ENCODE measurements at regions not wholly inside any gene's neighbourhood (a gene's known extent, or its start where the extent isn't known, plus 50 kb on each side); places are given as distances from the start of the nearest gene placed in this dataset.

DNA sequence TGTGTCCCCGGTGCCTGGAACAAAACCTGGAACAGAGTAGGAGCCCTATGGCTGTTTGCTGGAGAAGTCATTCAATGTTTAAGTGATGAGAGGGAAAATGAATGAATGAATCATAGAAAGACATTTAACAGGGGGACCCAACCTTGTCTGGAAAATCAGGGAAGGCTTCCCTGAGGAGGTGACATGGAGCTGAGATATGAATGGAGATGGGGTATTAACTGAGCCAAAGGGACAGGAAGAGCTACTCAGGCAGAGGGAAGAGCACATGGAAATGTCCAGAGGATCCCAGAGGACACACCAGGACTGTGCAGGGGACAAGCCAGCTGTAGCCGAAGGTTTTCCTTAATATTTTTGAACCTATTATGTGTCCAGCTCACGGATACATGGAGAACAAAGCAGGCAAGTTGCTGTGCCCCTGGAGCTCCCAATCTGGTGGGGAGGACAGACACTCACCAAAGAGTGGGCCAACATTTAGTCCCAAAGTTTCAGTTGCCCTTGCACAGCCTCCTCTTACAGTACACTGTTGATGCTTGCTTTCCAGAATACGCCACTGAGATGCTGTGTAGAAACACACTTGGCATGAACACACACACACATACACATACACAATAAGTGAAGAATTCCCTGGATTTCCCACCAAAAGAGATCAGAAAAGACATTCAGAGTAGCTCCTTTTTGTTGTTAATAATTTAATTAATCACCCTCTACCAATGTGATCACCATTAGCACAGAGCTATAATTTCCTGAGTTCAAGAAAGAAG, 77.0 kb upstream of the PTPN1 start:
- TF ChIP-seq, protein P1, sequence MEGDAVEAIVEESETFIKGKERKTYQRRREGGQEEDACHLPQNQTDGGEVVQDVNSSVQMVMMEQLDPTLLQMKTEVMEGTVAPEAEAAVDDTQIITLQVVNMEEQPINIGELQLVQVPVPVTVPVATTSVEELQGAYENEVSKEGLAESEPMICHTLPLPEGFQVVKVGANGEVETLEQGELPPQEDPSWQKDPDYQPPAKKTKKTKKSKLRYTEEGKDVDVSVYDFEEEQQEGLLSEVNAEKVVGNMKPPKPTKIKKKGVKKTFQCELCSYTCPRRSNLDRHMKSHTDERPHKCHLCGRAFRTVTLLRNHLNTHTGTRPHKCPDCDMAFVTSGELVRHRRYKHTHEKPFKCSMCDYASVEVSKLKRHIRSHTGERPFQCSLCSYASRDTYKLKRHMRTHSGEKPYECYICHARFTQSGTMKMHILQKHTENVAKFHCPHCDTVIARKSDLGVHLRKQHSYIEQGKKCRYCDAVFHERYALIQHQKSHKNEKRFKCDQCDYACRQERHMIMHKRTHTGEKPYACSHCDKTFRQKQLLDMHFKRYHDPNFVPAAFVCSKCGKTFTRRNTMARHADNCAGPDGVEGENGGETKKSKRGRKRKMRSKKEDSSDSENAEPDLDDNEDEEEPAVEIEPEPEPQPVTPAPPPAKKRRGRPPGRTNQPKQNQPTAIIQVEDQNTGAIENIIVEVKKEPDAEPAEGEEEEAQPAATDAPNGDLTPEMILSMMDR (IDR thresholded peaks at IDR 0.05; ENCODE audit: insufficient read depth, low read length, poor library complexity, severe bottlenecking): no peak
- TF ChIP-seq EZH2phosphoT487 (conservative IDR thresholded peaks at IDR 0.05; ENCODE audit: low read length): no peak
- H3K4me3 ChIP-seq (ENCODE audit: insufficient read depth, low read length, poor library complexity, severe bottlenecking): no peak overlapping the region
- no peaks in the 10 kb centered on the region for H3K79me2 ChIP-seq (ENCODE audit: insufficient read depth, low read length)
- no peaks in the 10 kb centered on the region for H3K9me3 ChIP-seq (ENCODE audit: insufficient read depth, low read length)
- no peaks in the 10 kb centered on the region for H3F3A ChIP-seq (ENCODE audit: insufficient read depth)
- no peaks in the 10 kb centered on the region for H3K27me3 ChIP-seq (ENCODE audit: low read length)
- no peak overlapping the region for H3K4me2 ChIP-seq (ENCODE audit: low read depth, low read length, poor library complexity, severe bottlenecking)
- no peak overlapping the region for H3K27ac ChIP-seq (ENCODE audit: low read depth, low read length)
- H4K20me1 ChIP-seq (ENCODE audit: low read depth, low read length): no peaks in the 10 kb centered on the region
- H3K9me2 ChIP-seq (replicated peaks; ENCODE audit: insufficient read depth, low read length): no peaks in the 10 kb centered on the region
- H3K9ac ChIP-seq (ENCODE audit: low read length): no peak overlapping the region
- no peaks in the 10 kb centered on the region for H3K36me3 ChIP-seq (ENCODE audit: low read length)
- no peak overlapping the region for H2AFZ ChIP-seq (ENCODE audit: low read depth, low read length, severe bottlenecking)

DNA sequence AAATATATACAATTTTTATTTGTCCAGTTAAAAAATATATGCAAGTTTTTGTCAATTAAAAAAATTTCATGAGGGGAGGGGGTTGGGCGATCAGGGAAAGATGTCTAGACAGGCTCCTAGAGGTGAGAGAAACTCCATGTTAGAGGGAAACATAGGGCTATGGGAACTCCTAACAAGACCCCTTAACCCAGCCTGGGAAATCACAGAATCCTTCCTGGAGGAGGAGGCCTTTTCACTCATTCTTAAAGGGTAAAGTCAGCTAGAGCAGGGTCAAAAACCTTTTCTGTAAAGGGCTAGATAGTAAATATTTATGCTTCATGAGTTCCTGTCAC, 75.9 kb upstream of the PTPN1 start:
- Histone ChIP-seq H3K4me3 (ENCODE audit: insufficient read depth, low read length, poor library complexity, severe bottlenecking) (no peak overlapping the region), H2AFZ (ENCODE audit: low read depth, low read length, severe bottlenecking) (no peak overlapping the region), H3F3A (ENCODE audit: insufficient read depth) (no peaks in the 10 kb centered on the region), H3K79me2 (ENCODE audit: insufficient read depth, low read length) (no peaks in the 10 kb centered on the region), H3K9me2 (replicated peaks; ENCODE audit: insufficient read depth, low read length) (no peaks in the 10 kb centered on the region), H3K27ac (ENCODE audit: low read depth, low read length) (no peak overlapping the region), H4K20me1 (ENCODE audit: low read depth, low read length) (no peaks in the 10 kb centered on the region), H3K9ac (ENCODE audit: low read length) (no peak overlapping the region), H3K27me3 (ENCODE audit: low read length) (no peaks in the 10 kb centered on the region), H3K36me3 (ENCODE audit: low read length) (no peaks in the 10 kb centered on the region), H3K4me2 (ENCODE audit: low read depth, low read length, poor library complexity, severe bottlenecking) (no peak overlapping the region), H3K9me3 (ENCODE audit: insufficient read depth, low read length) (no peaks in the 10 kb centered on the region)
- TF ChIP-seq, protein P1 (IDR thresholded peaks at IDR 0.05; ENCODE audit: insufficient read depth, low read length, poor library complexity, severe bottlenecking): no peak
- TF ChIP-seq EZH2phosphoT487 (conservative IDR thresholded peaks at IDR 0.05; ENCODE audit: low read length): no peak

- H3K9me2 ChIP-seq (replicated peaks; ENCODE audit: insufficient read depth, low read length): no peaks in the 10 kb centered on the region
- no peaks in the 10 kb centered on the region for H3K9me3 ChIP-seq (ENCODE audit: insufficient read depth, low read length)
- no peak overlapping the region for H3K27ac ChIP-seq (ENCODE audit: low read depth, low read length)
- H3F3A ChIP-seq (ENCODE audit: insufficient read depth): no peaks in the 10 kb centered on the region
- no peak overlapping the region for H3K9ac ChIP-seq (ENCODE audit: low read length)
- no peaks in the 10 kb centered on the region for H3K36me3 ChIP-seq (ENCODE audit: low read length)
- H4K20me1 ChIP-seq (ENCODE audit: low read depth, low read length): no peaks in the 10 kb centered on the region
- no peak overlapping the region for H3K4me3 ChIP-seq (ENCODE audit: insufficient read depth, low read length, poor library complexity, severe bottlenecking)
- H3K27me3 ChIP-seq (ENCODE audit: low read length): no peaks in the 10 kb centered on the region
- no peak overlapping the region for H2AFZ ChIP-seq (ENCODE audit: low read depth, low read length, severe bottlenecking)
- H3K79me2 ChIP-seq (ENCODE audit: insufficient read depth, low read length): no peaks in the 10 kb centered on the region
- TF ChIP-seq, protein P1 (IDR thresholded peaks at IDR 0.05; ENCODE audit: insufficient read depth, low read length, poor library complexity, severe bottlenecking): no peak
- TF ChIP-seq EZH2phosphoT487 (conservative IDR thresholded peaks at IDR 0.05; ENCODE audit: low read length): no peak
- no peak overlapping the region for H3K4me2 ChIP-seq (ENCODE audit: low read depth, low read length, poor library complexity, severe bottlenecking)
Observed at GRCh38 chr20:50434653-50435396, 75.4 kb upstream of the PTPN1 start.

Measured in SU-DHL-6 (cell line).